ENCODE measurements at regions not wholly inside any gene's neighbourhood (a gene's known extent, or its start where the extent isn't known, plus 50 kb on each side); places are given as distances from the start of the nearest gene placed in this dataset.
A peak's percentile ranks its signal among the peaks of the same experiment; 100 is the strongest.

DNA sequence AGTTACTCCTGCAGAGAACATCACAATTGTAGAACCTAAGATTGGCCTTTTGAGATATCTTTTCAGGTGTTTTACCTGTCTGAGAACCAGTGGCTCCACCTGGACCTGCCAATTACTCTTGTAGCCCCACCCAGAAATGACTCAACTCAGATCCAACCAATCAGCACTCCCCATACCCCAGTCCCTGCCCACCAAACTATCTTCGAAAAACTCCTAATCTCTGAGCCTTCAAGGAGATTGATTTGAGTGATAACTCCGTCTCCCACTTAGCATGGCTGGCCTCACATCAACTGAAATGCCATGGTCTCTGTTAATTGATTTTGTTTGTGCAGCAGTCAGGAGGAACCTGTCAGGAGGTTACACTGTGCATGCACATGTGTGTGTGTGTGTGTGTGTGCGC lies 103.6 kb downstream of the MTNR1B start:
- Histone ChIP-seq H3K79me2 (ENCODE audit: insufficient read depth, low read length) (no peaks in the 10 kb centered on the region), H3K79me1 (ENCODE audit: insufficient read depth, low read depth, low read length, poor library complexity, severe bottlenecking) (no peaks in the 10 kb centered on the region), H4K91ac (ENCODE audit: insufficient read length, low read depth, low read length) (no peak overlapping the region), H3T11ph (ENCODE audit: low read length) (no peak overlapping the region), H2BK5ac (ENCODE audit: insufficient read length, low read length) (no peak overlapping the region), H2AK5ac (ENCODE audit: insufficient read length, low read length) (no peak overlapping the region), H3K27me3 (ENCODE audit: insufficient read depth, low read length) (no peaks in the 10 kb centered on the region), H4K20me1 (ENCODE audit: control insufficient read depth, insufficient read depth, insufficient read length) (no peaks in the 10 kb centered on the region), H3K9me3 (ENCODE audit: control insufficient read depth, low read depth, low read length) (no peaks in the 10 kb centered on the region), H2BK20ac (ENCODE audit: low read depth, low read length, poor library complexity, severe bottlenecking) (no peak overlapping the region), H3K4me2 (ENCODE audit: insufficient read depth, insufficient read length, low read length) (peak overlapping the region; percentile 12), H3K18ac (ENCODE audit: insufficient read length, low read depth, low read length) (no peak overlapping the region), H3K4me1 (ENCODE audit: insufficient read depth, low read length) (peaks cover 8% of the 10 kb centered on the region), H2AFZ (ENCODE audit: low read length) (no peak overlapping the region), H2BK15ac (ENCODE audit: low read depth, low read length) (no peak overlapping the region), H2BK120ac (ENCODE audit: low read depth, low read length, poor library complexity, severe bottlenecking) (no peak overlapping the region), H3K9ac (ENCODE audit: extremely low read depth, insufficient read length, low read length) (no peak overlapping the region), H3K23ac (ENCODE audit: insufficient read length, low read depth, low read length) (no peak overlapping the region), H2BK12ac (ENCODE audit: insufficient read length, low read depth, low read length) (no peak overlapping the region), H4K5ac (ENCODE audit: insufficient read length, low read depth, low read length) (no peak overlapping the region), H4K8ac (replicated peaks; ENCODE audit: insufficient read length, low read depth, low read length) (no peak overlapping the region), H3K14ac (ENCODE audit: insufficient read depth, low read length) (no peak overlapping the region), H3K23me2 (ENCODE audit: insufficient read length, low read depth, low read length, poor library complexity, severe bottlenecking) (no peaks in the 10 kb centered on the region), H3K56ac (ENCODE audit: insufficient read length, low read depth, low read length) (no peak overlapping the region), H3K4ac (ENCODE audit: low read depth, low read length) (no peak overlapping the region), H3K27ac (ENCODE audit: insufficient read length, low read depth, low read length) (peak overlapping the region; percentile 83)
- H3K4me1 Mint-ChIP-seq, result peaks cover 49 to 65% of the 10 kb centered on the region in 2 experiments
- H3K4me3 Mint-ChIP-seq, result peak overlapping the region; percentile 8 to 57; a peak in 4 of 5 replicates
- no CpG with 5 or more reads among the region's 3 CpGs for WGBS (ENCODE audit: extremely low coverage, insufficient read length, low lambda C conversion rate)
- peaks cover 9 to 11% of the 10 kb centered on the region in 2 experiments for H3K9me3 Mint-ChIP-seq
- peak; percentile 77 for DNase-seq
- TF ChIP-seq, protein P1, sequence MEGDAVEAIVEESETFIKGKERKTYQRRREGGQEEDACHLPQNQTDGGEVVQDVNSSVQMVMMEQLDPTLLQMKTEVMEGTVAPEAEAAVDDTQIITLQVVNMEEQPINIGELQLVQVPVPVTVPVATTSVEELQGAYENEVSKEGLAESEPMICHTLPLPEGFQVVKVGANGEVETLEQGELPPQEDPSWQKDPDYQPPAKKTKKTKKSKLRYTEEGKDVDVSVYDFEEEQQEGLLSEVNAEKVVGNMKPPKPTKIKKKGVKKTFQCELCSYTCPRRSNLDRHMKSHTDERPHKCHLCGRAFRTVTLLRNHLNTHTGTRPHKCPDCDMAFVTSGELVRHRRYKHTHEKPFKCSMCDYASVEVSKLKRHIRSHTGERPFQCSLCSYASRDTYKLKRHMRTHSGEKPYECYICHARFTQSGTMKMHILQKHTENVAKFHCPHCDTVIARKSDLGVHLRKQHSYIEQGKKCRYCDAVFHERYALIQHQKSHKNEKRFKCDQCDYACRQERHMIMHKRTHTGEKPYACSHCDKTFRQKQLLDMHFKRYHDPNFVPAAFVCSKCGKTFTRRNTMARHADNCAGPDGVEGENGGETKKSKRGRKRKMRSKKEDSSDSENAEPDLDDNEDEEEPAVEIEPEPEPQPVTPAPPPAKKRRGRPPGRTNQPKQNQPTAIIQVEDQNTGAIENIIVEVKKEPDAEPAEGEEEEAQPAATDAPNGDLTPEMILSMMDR (conservative IDR thresholded peaks at IDR 0.05), result no peak
- H3K27ac Mint-ChIP-seq, result peak overlapping the region; percentile 93 to 97 (median 97)
- no peaks in the 10 kb centered on the region for H3K27me3 Mint-ChIP-seq (ENCODE audit: low read depth)
- H3K36me3 Mint-ChIP-seq (ENCODE audit: insufficient read depth in 1 of 3, low read depth in 3 of 3), result peaks cover 0 to 27% (median 9%) of the 10 kb centered on the region in 3 experiments; a peak in 5 of 7 replicates
